Nephron (organoid): ENCODE measurements at regions not wholly inside any gene's neighbourhood (a gene's known extent, or its start where the extent isn't known, plus 50 kb on each side); places are given as distances from the start of the nearest gene placed in this dataset.

Experiments
- H3K27ac Mint-ChIP-seq, 3 experiments: 2 replicates each; pipeline ENCODE4 v1.8.0; 2020; ENCODE audit warnings: mixed read lengths in 3 of 3, mild to moderate bottlenecking in 2 of 3, moderate library complexity in 1 of 3
- H3K27me3 Mint-ChIP-seq: 2 replicates; pipeline ENCODE4 v1.8.0; 2021; ENCODE audit warnings: low read depth, mild to moderate bottlenecking, moderate library complexity, mixed read lengths
- H3K36me3 Mint-ChIP-seq: 2 replicates; pipeline ENCODE4 v1.8.0; 2020; ENCODE audit warnings: low read depth, mixed read lengths
- H3K4me1 Mint-ChIP-seq: 2 replicates; pipeline ENCODE4 v1.8.0; 2020; ENCODE audit warnings: mixed read lengths
- H3K4me3 Mint-ChIP-seq, 3 experiments: 2 replicates each; pipeline ENCODE4 v1.8.0; 2020; ENCODE audit warnings: mild to moderate bottlenecking in 3 of 3, mixed read lengths in 3 of 3, moderate library complexity in 2 of 3
- H3K9me3 Mint-ChIP-seq: 2 replicates; pipeline ENCODE4 v1.8.0; 2020; ENCODE audit warnings: mixed read lengths
- TF ChIP-seq, protein P1 (sequence below), 3 experiments: fragments of 200-600 bp; sonication (generic); IDR thresholded peaks; one replicate each; pipeline ENCODE4 v1.5.0; 2021; ENCODE audit warnings: antibody characterized with exemption in 3 of 3; ENCODE audit not compliant: unreplicated experiment in 3 of 3

DNA sequence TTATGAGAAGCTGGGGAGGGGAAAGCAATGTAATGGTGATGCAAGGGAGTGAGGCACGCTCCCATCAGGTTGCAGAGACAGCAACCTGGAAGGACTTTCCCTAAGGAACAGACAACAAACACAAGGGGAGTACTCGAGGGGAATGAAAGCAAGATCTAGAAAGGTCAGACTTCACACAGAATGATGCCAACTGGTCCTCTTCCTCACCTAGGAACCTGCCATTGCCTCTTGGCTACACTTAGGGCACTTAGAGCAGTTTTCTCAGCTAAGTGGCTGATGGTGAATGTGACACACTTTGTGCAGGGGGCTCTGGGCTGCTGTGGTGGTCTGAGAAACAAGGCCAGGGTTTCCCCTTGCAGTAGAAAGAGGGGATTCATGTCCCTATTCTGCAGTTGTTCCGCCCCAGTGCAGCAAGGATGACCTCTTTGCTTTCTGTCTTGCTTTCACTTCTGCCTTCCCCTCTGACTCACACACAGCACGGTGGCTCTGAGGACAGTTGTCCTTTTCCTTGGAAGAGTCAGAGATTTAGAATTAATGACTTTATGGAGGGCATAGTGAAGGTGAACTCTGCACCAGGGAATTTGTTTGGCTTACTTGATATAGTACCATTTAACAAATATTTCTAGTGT lies 394.0 kb upstream of the KLF4 start:
- Mint-ChIP-seq H3K4me3 (no peak overlapping the region), H3K4me1 (peaks cover 6% of the 10 kb centered on the region), H3K9me3 (peaks cover 2% of the 10 kb centered on the region), H3K36me3 (no peaks in the 10 kb centered on the region), H3K27me3 (no peaks in the 10 kb centered on the region), H3K27ac (peak overlapping the region in 1 of 3 experiments; percentile 44)
- TF ChIP-seq, protein P1, sequence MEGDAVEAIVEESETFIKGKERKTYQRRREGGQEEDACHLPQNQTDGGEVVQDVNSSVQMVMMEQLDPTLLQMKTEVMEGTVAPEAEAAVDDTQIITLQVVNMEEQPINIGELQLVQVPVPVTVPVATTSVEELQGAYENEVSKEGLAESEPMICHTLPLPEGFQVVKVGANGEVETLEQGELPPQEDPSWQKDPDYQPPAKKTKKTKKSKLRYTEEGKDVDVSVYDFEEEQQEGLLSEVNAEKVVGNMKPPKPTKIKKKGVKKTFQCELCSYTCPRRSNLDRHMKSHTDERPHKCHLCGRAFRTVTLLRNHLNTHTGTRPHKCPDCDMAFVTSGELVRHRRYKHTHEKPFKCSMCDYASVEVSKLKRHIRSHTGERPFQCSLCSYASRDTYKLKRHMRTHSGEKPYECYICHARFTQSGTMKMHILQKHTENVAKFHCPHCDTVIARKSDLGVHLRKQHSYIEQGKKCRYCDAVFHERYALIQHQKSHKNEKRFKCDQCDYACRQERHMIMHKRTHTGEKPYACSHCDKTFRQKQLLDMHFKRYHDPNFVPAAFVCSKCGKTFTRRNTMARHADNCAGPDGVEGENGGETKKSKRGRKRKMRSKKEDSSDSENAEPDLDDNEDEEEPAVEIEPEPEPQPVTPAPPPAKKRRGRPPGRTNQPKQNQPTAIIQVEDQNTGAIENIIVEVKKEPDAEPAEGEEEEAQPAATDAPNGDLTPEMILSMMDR (IDR thresholded peaks at IDR 0.05; ENCODE audit: unreplicated experiment in 3 of 3): no peak

DNA sequence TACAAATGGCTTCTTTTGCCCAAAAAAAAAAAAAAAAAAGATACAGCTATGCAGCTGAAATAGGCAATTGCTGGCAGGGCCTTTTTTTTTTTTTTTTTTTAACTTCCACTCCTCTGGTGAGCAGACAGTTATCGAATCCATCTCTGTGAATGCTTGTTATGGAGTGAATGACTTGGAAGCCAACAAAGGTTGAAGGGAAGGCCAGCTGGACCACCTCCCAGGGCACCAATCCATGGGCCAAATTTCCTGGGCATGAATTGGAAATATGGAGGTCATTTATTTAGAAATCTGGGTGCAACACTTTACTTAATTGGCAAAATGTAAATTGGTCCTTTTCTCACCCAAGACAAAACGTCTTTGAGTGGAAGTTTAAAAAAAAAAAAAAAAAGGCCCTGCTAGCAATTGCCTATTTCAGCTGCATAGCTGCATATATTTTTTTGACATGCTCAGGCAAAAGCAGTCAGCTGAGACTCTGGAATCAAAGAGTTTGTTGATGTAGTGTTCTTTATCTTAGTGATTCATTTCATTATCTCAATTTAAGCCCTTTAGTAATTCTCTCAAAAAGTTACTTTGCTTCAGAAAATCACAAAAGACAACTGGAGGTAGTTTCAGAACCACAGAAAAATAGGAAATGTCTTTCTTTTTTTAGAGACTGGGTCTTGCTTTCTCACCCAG lies 392.2 kb upstream of the KLF4 start:
- Mint-ChIP-seq H3K9me3 (no peaks in the 10 kb centered on the region), H3K27ac (no peak overlapping the region), H3K4me3 (no peak overlapping the region), H3K36me3 (no peaks in the 10 kb centered on the region), H3K27me3 (no peaks in the 10 kb centered on the region), H3K4me1 (peaks cover 6% of the 10 kb centered on the region)
- TF ChIP-seq, protein P1 (IDR thresholded peaks at IDR 0.05; ENCODE audit: unreplicated experiment in 3 of 3): no peak

DNA sequence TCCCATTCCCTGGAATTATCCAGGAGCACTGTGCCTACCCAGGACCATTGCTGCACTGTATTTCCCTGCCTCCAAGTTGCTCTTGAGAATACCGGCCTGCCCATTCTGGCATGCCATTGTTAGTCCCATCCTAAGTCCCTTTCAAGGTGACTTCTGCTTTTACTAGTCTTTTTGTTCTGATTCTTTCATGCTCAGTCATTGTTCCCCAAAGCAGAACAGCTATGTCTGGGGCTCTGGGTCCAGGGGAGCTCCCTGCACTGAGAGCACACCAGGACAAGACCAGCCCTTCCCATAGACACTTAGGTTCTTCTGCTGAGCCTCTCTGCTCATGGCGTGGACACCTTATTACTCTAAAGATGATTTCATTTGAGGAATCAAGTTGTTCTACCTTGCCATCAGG lies 388.9 kb upstream of the KLF4 start:
- TF ChIP-seq, protein P1 (IDR thresholded peaks at IDR 0.05; ENCODE audit: unreplicated experiment in 3 of 3): no peak
- peaks cover 4% of the 10 kb centered on the region for H3K27me3 Mint-ChIP-seq
- peaks cover 18% of the 10 kb centered on the region for H3K4me1 Mint-ChIP-seq
- H3K36me3 Mint-ChIP-seq: no peaks in the 10 kb centered on the region
- H3K4me3 Mint-ChIP-seq: no peak overlapping the region
- no peaks in the 10 kb centered on the region for H3K9me3 Mint-ChIP-seq
- H3K27ac Mint-ChIP-seq: no peak overlapping the region

DNA sequence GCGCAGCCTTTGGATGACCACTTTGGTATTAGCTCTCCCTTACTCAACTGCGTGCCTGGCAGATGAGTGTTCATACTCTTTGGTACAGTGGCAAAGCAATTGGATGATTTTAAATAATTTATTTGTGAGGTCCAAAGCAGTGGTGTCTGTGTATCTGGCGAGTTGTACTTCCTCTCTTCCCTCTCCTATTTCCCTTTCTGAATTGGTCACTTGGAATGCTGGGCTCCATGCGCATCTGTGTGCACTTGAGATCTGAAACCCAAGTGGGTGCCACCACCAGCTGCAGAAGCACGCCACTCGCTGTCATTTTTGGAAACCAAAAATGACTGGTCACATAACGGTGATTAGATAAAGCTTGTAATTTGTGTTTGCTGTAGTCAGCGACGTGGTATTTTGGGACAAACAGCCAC lies 386.0 kb upstream of the KLF4 start:
- TF ChIP-seq, protein P1 (IDR thresholded peaks at IDR 0.05; ENCODE audit: unreplicated experiment in 3 of 3): no peak
- Mint-ChIP-seq H3K4me1 (peaks cover 18% of the 10 kb centered on the region), H3K36me3 (no peaks in the 10 kb centered on the region), H3K27ac (no peak overlapping the region), H3K9me3 (no peaks in the 10 kb centered on the region), H3K27me3 (peaks cover 4% of the 10 kb centered on the region), H3K4me3 (no peak overlapping the region)

DNA sequence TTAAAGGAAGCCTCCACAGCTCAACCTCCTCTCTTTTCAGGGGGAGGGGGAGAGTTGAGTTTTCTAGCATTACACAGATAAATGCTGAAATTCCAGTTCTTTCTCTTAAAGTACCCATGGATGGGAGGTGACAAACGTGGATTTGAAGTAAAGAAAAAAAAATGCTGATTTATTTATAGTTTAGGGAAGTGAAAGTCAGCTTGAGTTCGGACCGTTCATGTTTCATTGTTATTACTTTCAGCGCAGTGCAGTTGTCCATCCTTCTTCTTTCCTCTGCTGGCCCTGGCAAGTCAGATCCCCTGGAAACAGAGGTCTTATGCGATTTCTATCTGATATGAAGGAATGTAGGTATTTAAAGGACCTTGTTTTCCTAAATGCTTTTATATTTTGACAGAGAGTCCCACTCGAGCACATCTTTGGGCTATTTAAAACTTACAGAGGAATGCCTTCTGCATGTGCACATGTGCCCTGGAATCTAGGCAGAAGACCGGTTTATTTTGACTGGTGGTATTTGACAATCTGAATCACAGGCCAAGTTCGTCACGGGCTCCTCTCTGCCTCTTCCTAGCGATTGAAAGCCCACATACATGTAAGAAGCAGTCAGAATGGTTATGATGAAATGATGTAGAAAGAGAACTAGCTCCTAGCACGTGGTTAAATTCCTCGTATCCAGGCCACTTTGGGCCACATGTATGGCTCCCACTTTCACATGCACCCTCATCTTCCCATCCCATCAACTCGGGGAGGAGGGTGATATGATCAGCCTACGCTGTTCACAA lies 385.2 kb upstream of the KLF4 start:
- H3K27ac Mint-ChIP-seq: no peak overlapping the region
- peaks cover 4% of the 10 kb centered on the region for H3K27me3 Mint-ChIP-seq
- TF ChIP-seq, protein P1 (IDR thresholded peaks at IDR 0.05; ENCODE audit: unreplicated experiment in 3 of 3): no peak
- H3K36me3 Mint-ChIP-seq: no peaks in the 10 kb centered on the region
- no peaks in the 10 kb centered on the region for H3K9me3 Mint-ChIP-seq
- H3K4me3 Mint-ChIP-seq: no peak overlapping the region
- peaks cover 12% of the 10 kb centered on the region for H3K4me1 Mint-ChIP-seq
